C1 segment of cervical spinal cord (tissue), 14 donors: ENCODE measurements at regions not wholly inside any gene's neighbourhood (a gene's known extent, or its start where the extent isn't known, plus 50 kb on each side); places are given as distances from the start of the nearest gene placed in this dataset.
A peak's percentile ranks its signal among the peaks of the same experiment; 100 is the strongest.
"Not testable (repeated sequence)": the region's sequence is repeated elsewhere in the genome, so short reads cannot be mapped to it uniquely, and the experiment has no call there.

ENCODE experiments used
- DNase-seq, 14 donors: peaks; one replicate each; lab custom pipeline; 2025; lab: John Stamatoyannopoulos, UW

DNA sequence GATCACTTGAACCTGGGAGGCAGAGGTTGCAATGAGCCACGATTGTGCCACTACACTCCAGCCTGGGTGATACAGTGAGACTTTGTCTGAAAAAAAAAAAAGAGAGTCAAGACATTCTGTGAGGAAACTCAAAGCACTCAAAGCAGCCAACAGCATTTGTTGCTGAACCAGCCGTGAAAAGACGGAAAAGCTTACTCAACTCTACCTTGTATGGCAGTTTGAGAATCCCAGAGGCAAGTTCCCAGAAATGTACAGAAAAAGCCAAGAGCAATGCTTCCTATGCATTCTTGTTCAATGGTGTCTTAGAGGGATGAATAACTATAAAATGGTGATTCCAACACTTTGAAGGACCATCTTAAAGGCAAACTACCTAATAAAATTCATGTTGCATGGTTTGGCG lies 170.2 kb downstream of the HSD17B3 start:
- no peak for DNase-seq

GRCh38 chr9:96130970-96131369 lies 171.0 kb downstream of the HSD17B3 start:
- DNase-seq = no peak

- DNase-seq = peak in 1 of 14 donors; percentile 24
Measured at GRCh38 chr9:96129747-96130146, 172.2 kb downstream of the HSD17B3 start.

- DNase-seq = no peak
Measured at GRCh38 chr9:96128880-96129279, 173.1 kb downstream of the HSD17B3 start.

GRCh38 chr9:96126321-96126881 lies 175.6 kb downstream of the HSD17B3 start:
- DNase-seq = no peak

DNA sequence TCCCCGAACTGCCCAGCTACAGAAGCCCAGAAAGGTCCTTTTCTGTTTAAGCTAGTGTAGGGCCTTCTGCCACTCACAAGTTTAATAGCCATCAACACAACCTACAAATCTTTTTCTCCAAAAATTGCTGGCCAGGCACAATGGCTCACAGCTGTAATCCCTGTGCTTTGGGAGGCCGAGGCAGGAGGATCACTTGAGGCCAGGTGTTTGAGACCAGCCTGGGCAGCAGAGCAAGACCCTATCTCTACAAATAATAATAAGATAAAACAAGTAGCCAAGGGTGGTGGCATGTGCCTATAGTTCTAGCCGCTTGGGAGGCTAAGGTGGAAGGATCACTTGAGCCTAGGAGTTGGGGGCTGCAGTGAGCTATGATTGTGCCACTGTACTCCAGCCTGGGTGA lies 176.4 kb downstream of the HSD17B3 start:
- DNase-seq = no peak

DNA sequence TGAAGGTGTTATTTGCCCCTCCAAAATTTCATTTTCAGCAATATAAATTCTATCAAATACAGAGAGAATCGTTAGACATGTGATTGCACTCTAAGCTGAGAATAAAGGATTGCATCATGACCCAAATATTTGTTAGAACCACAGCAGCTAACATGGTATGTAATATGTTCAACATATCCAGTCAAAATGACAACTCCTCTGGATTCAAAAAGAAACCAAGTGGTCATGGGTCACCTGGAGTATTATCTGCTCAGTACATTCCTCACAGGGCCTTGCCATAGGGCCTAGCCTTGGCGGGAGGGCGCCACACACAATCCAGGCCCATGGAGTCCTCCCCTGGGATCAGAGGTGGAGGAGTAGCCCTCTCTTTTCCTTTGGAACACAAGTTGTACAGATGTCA lies 179.2 kb downstream of the HSD17B3 start:
- no peak for DNase-seq

DNA sequence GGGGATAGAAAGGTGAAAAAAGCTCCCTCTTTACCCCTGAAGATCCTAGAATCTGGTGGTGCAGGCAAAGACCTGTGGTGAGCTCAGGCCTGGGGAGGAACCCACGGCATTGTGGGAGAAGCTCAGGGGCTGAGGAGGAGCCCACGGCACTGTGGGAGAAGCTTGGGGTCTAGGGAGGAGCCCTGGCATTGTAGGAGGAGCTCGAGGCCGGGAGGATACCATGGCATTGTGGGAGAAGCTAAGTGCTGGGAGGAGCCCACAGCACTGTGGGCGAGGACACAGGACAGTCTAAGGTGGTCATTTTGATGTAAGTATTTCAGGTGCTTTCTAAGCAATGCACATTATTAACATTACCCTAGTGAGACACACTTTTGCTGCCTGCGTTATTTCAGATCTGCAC lies 179.7 kb downstream of the HSD17B3 start:
- DNase-seq = no peak

GRCh38 chr9:96121136-96121535 lies 180.8 kb downstream of the HSD17B3 start:
- DNase-seq = no peak

DNA sequence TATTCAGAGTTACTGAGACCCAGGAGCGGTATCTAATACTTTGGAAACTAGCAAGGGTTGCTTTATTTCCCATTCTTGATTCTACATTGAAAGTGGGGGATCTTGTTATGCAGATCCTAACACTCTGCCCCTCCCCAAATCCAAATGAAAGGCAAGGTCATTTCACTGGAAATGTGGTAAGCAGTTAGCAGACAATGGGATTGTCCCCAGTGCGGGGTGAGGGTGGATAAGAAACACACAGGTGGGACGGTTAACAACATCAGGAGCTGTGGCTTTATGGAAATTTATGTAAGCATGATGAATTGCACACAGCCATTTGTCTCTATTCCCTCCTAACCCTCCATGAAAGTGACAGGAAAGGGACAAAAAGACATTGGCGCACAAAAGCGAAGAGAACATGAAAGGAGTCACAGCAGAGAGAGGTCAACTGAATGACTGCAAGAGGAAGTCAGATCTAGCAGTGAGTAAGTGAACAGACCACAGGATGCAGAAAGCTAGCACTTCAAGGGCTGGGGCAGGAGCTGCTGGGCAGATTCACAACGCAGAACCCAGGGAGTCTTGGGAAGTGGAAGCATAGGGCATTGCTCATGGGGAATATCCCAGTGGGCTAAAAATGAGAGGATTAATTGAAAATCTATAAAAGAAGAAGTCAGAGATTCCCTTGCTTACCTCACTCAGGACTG lies 184.4 kb downstream of the HSD17B3 start:
- DNase-seq = peak in 2 of 14 donors; percentile 5 to 26

DNA sequence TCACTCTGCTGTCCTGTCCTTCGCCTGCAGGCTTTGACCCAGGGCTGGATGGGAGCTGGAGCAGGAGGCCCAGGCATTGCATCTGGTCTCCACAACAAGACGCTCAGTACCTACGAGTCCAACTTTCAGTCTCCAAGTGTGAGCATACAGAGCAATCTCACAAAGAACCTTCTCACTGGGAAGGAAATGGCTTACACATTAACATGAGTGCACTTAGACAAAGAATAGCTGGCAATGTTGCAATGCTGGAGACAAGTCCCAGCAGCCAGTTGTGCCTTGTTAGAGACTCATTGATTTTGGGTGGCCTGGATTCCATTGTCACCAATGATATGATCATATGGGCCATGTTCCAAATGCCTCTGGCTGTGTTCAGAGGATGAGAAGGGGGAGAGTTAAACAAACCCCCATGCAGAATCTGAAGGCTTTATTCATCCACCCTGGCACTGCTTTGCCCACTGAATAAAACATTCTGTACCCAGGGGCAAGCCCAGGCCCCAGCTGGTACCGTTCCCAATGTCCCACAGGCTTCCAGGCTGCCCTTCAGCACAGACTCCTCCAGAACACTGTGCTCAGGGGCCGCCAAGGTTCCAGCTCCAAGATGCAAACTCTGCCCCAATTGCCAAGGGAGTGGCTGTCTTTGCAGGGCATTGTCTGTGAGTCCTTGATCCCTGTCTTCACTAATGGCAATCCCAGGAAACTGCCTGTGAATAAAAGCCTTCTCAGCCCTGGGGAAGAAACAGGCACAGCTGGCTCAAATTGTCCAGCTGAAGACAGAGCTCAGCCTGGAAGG lies 185.5 kb downstream of the HSD17B3 start:
- DNase-seq = peak in 13 of 14 donors; percentile 44 to 95 (median 89)

DNA sequence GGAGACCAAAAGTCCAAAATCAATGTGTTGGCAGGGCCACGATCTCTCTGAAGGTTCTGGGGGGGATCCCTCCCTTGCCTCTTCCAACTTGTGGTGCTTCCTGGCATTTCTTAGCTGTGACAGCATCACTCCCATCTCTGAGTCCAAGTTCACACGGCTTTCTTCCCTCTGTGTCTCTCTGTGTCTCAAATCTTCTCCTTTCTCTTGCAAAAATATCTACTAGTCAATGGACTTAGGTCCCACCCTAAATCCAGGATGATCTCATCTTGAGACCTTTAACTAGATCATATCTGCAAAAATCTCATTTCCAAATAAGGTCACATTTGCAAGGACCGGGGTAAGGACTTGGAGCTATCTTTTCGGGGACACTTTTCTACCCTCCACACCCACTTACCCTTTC lies 186.1 kb downstream of the HSD17B3 start:
- peak in 2 of 14 donors; percentile 34 to 43 for DNase-seq

DNA sequence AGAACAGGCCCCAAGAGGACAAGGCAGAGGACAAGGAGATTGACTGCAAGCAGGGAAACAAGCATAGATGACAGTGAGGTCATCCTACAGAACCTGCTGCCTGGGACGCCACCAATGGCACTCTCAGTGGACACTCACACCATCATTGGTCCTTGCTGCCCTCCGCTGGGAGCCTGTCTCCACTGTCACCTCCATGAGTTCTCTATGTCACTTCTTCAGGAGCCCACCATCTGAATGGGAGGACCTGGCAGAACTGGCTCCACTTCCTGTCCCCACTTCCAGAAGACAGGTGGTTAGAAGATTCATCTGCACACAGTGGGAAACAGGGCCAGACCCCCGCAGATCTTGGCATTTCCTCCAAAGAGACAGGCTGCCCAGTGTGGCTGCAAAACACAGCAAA lies 188.9 kb downstream of the HSD17B3 start:
- DNase-seq = peak in 2 of 14 donors; percentile 9 to 61

GRCh38 chr9:96109680-96110351 lies 192.2 kb downstream of the HSD17B3 start:
- DNase-seq = no peak

DNA sequence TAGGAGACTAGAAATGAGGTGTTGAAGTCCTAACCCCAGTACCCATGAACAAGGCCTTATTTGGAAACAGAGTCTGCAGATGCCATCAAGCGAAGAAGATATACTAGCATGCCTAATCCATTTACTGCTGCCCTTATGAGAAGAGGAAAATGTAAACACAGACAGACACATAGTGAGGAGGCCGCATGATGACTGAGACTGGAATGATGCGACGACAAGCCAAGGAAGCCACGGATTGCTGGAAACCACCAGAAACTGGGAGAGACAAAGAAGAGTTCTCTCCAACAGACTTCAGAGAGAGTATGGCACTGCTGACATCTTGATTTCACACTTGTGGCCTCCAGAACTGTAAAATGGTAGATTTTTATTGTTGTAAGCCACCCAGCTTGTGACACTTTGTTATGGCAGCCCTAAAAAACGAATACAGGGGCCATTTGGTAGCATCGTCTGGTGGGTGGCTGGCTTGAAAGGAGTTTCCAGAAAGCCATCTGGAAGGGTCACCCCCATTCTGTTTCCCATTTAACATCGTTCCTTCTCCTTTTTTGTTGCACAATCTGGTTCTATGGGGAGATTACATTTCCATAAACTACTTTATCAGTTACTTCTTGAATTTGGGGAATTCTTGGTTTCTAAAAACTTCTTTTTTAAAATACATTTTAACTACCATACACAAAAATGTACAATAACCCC lies 193.1 kb downstream of the HSD17B3 start:
- no peak for DNase-seq

GRCh38 chr9:96107436-96107835 lies 194.5 kb downstream of the HSD17B3 start:
- no peak for DNase-seq

DNA sequence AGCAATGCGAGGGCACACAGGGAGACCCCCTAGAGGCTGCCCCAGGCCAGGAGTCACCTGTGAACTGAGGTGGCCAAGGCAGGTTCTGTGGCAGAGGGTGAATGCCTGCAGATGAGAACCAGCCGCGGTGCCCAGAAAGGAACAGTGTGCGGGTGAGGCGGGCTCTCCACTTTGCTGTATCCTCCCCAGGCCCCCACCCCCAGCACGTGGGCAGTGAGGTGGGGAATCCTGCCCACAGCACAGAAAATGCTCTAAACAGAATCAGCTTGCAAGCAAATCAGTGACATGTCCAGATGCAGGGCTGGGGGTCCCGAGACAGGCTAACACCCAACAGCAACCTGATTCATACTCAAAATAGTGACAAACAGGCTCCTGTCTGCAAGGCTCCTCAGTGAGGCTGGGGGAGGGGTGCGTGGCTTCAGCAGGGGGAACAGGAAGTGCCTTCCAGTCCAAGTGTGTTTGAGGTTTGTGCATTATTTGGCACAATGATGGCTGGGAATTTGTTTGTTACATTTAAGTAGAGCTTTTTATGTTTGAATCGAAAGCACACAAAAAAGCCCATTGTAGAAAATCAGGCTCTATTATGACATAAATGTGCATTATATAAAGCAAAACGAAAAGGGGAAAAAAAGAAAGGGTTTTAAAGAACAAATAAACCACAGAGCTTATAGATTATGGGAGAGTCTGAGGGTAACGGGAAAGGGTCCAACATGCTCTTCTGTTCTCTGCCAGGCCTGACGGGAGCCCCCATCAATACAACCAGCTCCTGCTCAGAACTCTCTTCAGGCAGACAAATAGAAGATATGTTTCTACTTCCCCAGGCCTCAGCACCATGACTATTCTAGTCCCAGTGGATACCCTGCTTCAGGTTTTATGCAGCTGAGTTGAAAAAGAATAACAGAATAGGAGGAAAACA lies 201.3 kb downstream of the HSD17B3 start:
- no peak for DNase-seq

DNA sequence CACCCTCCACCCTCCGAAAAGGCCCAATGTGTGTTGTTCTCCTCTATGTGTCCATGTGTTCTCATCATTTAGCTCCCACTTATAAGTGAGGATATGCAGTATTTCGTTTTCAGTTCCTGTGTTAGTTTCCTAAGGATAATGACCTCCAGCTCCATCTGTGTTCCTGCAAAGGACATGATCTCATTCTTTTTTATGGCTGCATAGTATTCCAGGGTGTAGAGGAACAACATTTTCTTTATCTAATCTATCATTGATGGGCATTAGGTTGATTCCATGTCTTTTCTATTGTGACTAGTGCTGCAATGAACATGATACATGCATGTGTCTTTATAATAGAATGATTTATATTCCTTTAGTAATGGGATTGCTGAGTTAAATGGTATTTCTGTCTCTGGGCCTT lies 211.3 kb downstream of the HSD17B3 start:
- not testable (repeated sequence) for DNase-seq

GRCh38 chr9:96089452-96090085 lies 212.4 kb downstream of the HSD17B3 start:
- no peak for DNase-seq

DNA sequence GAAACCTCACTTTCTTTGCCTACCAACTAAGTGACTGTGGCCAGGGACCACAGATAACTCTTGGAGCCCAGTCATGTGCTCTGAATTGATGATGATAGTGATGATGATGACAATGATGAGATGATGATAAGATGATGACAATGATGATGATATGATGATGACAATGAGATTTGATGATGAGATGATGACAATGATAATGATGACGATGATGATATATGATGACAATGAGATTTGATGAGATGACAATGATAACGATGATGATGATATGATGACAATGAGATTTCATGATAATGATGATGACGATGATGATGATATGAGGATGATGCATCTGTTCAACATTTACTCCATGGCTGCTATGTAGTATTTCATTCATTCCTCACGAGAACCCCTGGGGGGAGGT lies 213.0 kb downstream of the ERCC6L2 start:
- DNase-seq = no peak
